H9 (cell line): ENCODE measurements at regions not wholly inside any gene's neighbourhood (a gene's known extent, or its start where the extent isn't known, plus 50 kb on each side); places are given as distances from the start of the nearest gene placed in this dataset.
A peak's percentile ranks its signal among the peaks of the same experiment; 100 is the strongest.

Source experiments
- DNase-seq: peaks from one replicate; pipeline ENCODE4 v3.0.0-alpha.2; 2017
- H2AFZ ChIP-seq: one replicate; pipeline ENCODE4 v1.6.1; 2013; ENCODE audit warnings: mild to moderate bottlenecking, low read length, control low read depth, moderate library complexity
- H2AK5ac ChIP-seq: 2 replicates; pipeline ENCODE4 v1.6.1; 2013; ENCODE audit warnings: low read length, control low read depth, mixed read lengths; ENCODE audit not compliant: insufficient read length
- H2BK120ac ChIP-seq: one replicate; pipeline ENCODE4 v1.6.1; 2013; ENCODE audit warnings: low read depth, mild to moderate bottlenecking, low read length, control low read depth, inconsistent platforms; ENCODE audit not compliant: poor library complexity, severe bottlenecking
- H2BK12ac ChIP-seq: 2 replicates; pipeline ENCODE4 v1.6.1; 2013; ENCODE audit warnings: low read length, control low read depth, mixed read lengths, low read depth; ENCODE audit not compliant: insufficient read length
- H2BK15ac ChIP-seq: 2 replicates; pipeline ENCODE4 v1.6.1; 2013; ENCODE audit warnings: low read depth, low read length, control low read depth
- H2BK20ac ChIP-seq: one replicate; pipeline ENCODE4 v1.6.1; 2013; ENCODE audit warnings: low read depth, mild to moderate bottlenecking, low read length, control low read depth, inconsistent platforms; ENCODE audit not compliant: poor library complexity, severe bottlenecking
- H2BK5ac ChIP-seq: 2 replicates; pipeline ENCODE4 v1.6.1; 2013; ENCODE audit warnings: low read length, control low read depth, mixed read lengths; ENCODE audit not compliant: insufficient read length
- H3K14ac ChIP-seq: 2 replicates; pipeline ENCODE4 v1.6.1; 2013; ENCODE audit warnings: low read length, control low read depth; ENCODE audit not compliant: insufficient read depth
- H3K18ac ChIP-seq: 2 replicates; pipeline ENCODE4 v1.6.1; 2013; ENCODE audit warnings: low read depth, mild to moderate bottlenecking, mixed read lengths, low read length, control low read depth; ENCODE audit not compliant: insufficient read length
- H3K23ac ChIP-seq: 2 replicates; pipeline ENCODE4 v1.6.1; 2013; ENCODE audit warnings: low read length, control low read depth, mixed read lengths, low read depth; ENCODE audit not compliant: insufficient read length
- H3K23me2 ChIP-seq: 2 replicates; pipeline ENCODE4 v1.6.1; 2013; ENCODE audit warnings: low read depth, mild to moderate bottlenecking, mixed read lengths, low read length, control low read depth; ENCODE audit not compliant: insufficient read length, poor library complexity, severe bottlenecking
- H3K27ac ChIP-seq: 2 replicates; pipeline ENCODE4 v1.5.1; 2013; ENCODE audit warnings: low read length, control low read depth, mixed read lengths, low read depth; ENCODE audit not compliant: insufficient read length
- H3K27me3 ChIP-seq: 2 replicates; pipeline ENCODE4 v1.6.1; 2013; ENCODE audit warnings: low read length, control low read depth, inconsistent platforms; ENCODE audit not compliant: insufficient read depth
- H3K4ac ChIP-seq: 2 replicates; pipeline ENCODE4 v1.6.1; 2013; ENCODE audit warnings: low read depth, mild to moderate bottlenecking, control low read depth, inconsistent platforms, low read length, moderate library complexity
- H3K4me1 ChIP-seq: 2 replicates; pipeline ENCODE4 v1.6.1; 2013; ENCODE audit warnings: low read length, control low read depth, inconsistent platforms; ENCODE audit not compliant: insufficient read depth
- H3K4me2 ChIP-seq: 2 replicates; pipeline ENCODE4 v1.6.1; 2013; ENCODE audit warnings: low read length, control low read depth, mixed read lengths; ENCODE audit not compliant: insufficient read length, insufficient read depth
- H3K56ac ChIP-seq: 2 replicates; pipeline ENCODE4 v1.6.1; 2013; ENCODE audit warnings: low read depth, mild to moderate bottlenecking, mixed read lengths, low read length, control low read depth; ENCODE audit not compliant: insufficient read length
- H3K79me1 ChIP-seq: 2 replicates; pipeline ENCODE4 v1.6.1; 2013; ENCODE audit warnings: low read depth, mild to moderate bottlenecking, moderate library complexity, low read length, control low read depth, inconsistent platforms; ENCODE audit not compliant: insufficient read depth, poor library complexity, severe bottlenecking
- H3K79me2 ChIP-seq: 2 replicates; pipeline ENCODE4 v1.6.1; 2013; ENCODE audit warnings: low read length, control low read depth, inconsistent platforms; ENCODE audit not compliant: insufficient read depth
- H3K9ac ChIP-seq: 2 replicates; pipeline ENCODE4 v1.6.1; 2013; ENCODE audit warnings: low read length, control low read depth, mixed read lengths; ENCODE audit not compliant: insufficient read length; ENCODE audit errors: extremely low read depth
- H3K9me3 ChIP-seq: one replicate; pipeline ENCODE4 v1.6.1; 2013; ENCODE audit warnings: low read depth, low read length, inconsistent platforms; ENCODE audit not compliant: control insufficient read depth
- H3T11ph ChIP-seq: one replicate; pipeline ENCODE4 v1.6.1; 2013; ENCODE audit warnings: mild to moderate bottlenecking, low read length, control low read depth, inconsistent platforms
- H4K20me1 ChIP-seq: one replicate; pipeline ENCODE4 v1.6.1; 2013; ENCODE audit not compliant: control insufficient read depth, insufficient read length, insufficient read depth
- H4K5ac ChIP-seq: 2 replicates; pipeline ENCODE4 v1.6.1; 2013; ENCODE audit warnings: low read depth, mild to moderate bottlenecking, mixed read lengths, low read length, control low read depth; ENCODE audit not compliant: insufficient read length
- H4K8ac ChIP-seq: replicated peaks from 2 replicates; pipeline ENCODE4 v1.6.1; 2013; ENCODE audit warnings: low read length, control low read depth, mixed read lengths, low read depth; ENCODE audit not compliant: insufficient read length
- H4K91ac ChIP-seq: 2 replicates; pipeline ENCODE4 v1.6.1; 2013; ENCODE audit warnings: low read depth, mild to moderate bottlenecking, moderate library complexity, mixed read lengths, low read length, control low read depth; ENCODE audit not compliant: insufficient read length
- H3K27ac Mint-ChIP-seq, 3 experiments: 2 replicates in 2 of 3; 3 replicates in 1 of 3; pipeline ENCODE4 v1.8.0; 2020 to 2021; ENCODE audit warnings: mixed read lengths in 3 of 3, mild to moderate bottlenecking in 1 of 3, moderate library complexity in 1 of 3
- H3K27me3 Mint-ChIP-seq: 2 replicates; pipeline ENCODE4 v1.8.0; 2021; ENCODE audit warnings: low read depth, mild to moderate bottlenecking, moderate library complexity, mixed read lengths
- H3K36me3 Mint-ChIP-seq, 3 experiments: 2 replicates in 2 of 3; 3 replicates in 1 of 3; pipeline ENCODE4 v1.8.0; 2020 to 2021; ENCODE audit warnings: low read depth in 3 of 3, mixed read lengths in 3 of 3; ENCODE audit not compliant: insufficient read depth in 1 of 3
- H3K4me1 Mint-ChIP-seq, 2 experiments: 2 replicates each; pipeline ENCODE4 v1.8.0; 2020; ENCODE audit warnings: mixed read lengths in 2 of 2
- H3K4me3 Mint-ChIP-seq, 2 experiments: 2 replicates in 1 of 2; 3 replicates in 1 of 2; pipeline ENCODE4 v1.8.0; 2020 to 2021; ENCODE audit warnings: mild to moderate bottlenecking in 2 of 2, mixed read lengths in 2 of 2, moderate library complexity in 1 of 2
- H3K9me3 Mint-ChIP-seq, 2 experiments: 2 replicates in 1 of 2; 3 replicates in 1 of 2; pipeline ENCODE4 v1.8.0; 2020; ENCODE audit warnings: mild to moderate bottlenecking in 2 of 2, mixed read lengths in 2 of 2, moderate library complexity in 1 of 2
- WGBS: extraction: QIAGEN DNeasy Blood & Tissue Kit; methylation state at CpG from one replicate; pipeline ENCODE4 v1.1.7; 2013; ENCODE audit warnings: missing lambda C conversion rate, low lambda C conversion rate, mixed read lengths; ENCODE audit not compliant: insufficient read length; ENCODE audit errors: extremely low coverage; 5-methylcytosine and 5-hydroxymethylcytosine counted together
- TF ChIP-seq, protein P1 (sequence below): fragments of 200-600 bp; sonication (generic); conservative IDR thresholded peaks from 3 replicates; pipeline ENCODE4 v1.8.0; 2021; ENCODE audit warnings: antibody characterized with exemption, mild to moderate bottlenecking

- H3K4me3 Mint-ChIP-seq: no peak overlapping the region
- no peak overlapping the region for H2BK5ac ChIP-seq
- TF ChIP-seq, protein P1, sequence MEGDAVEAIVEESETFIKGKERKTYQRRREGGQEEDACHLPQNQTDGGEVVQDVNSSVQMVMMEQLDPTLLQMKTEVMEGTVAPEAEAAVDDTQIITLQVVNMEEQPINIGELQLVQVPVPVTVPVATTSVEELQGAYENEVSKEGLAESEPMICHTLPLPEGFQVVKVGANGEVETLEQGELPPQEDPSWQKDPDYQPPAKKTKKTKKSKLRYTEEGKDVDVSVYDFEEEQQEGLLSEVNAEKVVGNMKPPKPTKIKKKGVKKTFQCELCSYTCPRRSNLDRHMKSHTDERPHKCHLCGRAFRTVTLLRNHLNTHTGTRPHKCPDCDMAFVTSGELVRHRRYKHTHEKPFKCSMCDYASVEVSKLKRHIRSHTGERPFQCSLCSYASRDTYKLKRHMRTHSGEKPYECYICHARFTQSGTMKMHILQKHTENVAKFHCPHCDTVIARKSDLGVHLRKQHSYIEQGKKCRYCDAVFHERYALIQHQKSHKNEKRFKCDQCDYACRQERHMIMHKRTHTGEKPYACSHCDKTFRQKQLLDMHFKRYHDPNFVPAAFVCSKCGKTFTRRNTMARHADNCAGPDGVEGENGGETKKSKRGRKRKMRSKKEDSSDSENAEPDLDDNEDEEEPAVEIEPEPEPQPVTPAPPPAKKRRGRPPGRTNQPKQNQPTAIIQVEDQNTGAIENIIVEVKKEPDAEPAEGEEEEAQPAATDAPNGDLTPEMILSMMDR: no peak
- H3K4me2 ChIP-seq: no peak overlapping the region
- no peak overlapping the region for H4K8ac ChIP-seq
- H2BK120ac ChIP-seq: no peak overlapping the region
- H3K79me2 ChIP-seq: no peaks in the 10 kb centered on the region
- H3K9me3 ChIP-seq: no peaks in the 10 kb centered on the region
- H3K27ac Mint-ChIP-seq: no peak overlapping the region
- no peaks in the 10 kb centered on the region for H3K79me1 ChIP-seq
- DNase-seq: peak; percentile 14
- no peak overlapping the region for H3K56ac ChIP-seq
- no peak overlapping the region for H3K9ac ChIP-seq
- H3K36me3 Mint-ChIP-seq: no peaks in the 10 kb centered on the region
- no CpG with 5 or more reads among the region's 5 CpGs for WGBS
- no peak overlapping the region for H3K4ac ChIP-seq
- H2BK12ac ChIP-seq: no peak overlapping the region
- no peaks in the 10 kb centered on the region for H3K4me1 ChIP-seq
- H4K91ac ChIP-seq: no peak overlapping the region
- H3K23ac ChIP-seq: no peak overlapping the region
- no peak overlapping the region for H3K18ac ChIP-seq
- no peak overlapping the region for H2AFZ ChIP-seq
- H3K23me2 ChIP-seq: no peaks in the 10 kb centered on the region
- no peaks in the 10 kb centered on the region for H4K20me1 ChIP-seq
- H3K27ac ChIP-seq: no peak overlapping the region
- no peak overlapping the region for H3T11ph ChIP-seq
- H3K14ac ChIP-seq: peak overlapping the region; percentile 67; the same call in 1 of the 2 replicates
- H3K9me3 Mint-ChIP-seq: peaks cover 0 to 3% of the 10 kb centered on the region in 2 experiments; a peak in 1 of 5 replicates
- H2AK5ac ChIP-seq: no peak overlapping the region
- H4K5ac ChIP-seq: no peak overlapping the region
- peaks cover 4 to 7% of the 10 kb centered on the region in 2 experiments; a peak in 3 of 4 replicates for H3K4me1 Mint-ChIP-seq
- no peak overlapping the region for H2BK15ac ChIP-seq
- H3K27me3 Mint-ChIP-seq: no peaks in the 10 kb centered on the region; the same call in 1 of the 2 replicates
- no peak overlapping the region for H2BK20ac ChIP-seq
- H3K27me3 ChIP-seq: no peaks in the 10 kb centered on the region
Observed at GRCh38 chr10:47218803-47219202, 81.2 kb upstream of the GDF10 start.
